A549 (cell line): ENCODE measurements at regions not wholly inside any gene's neighbourhood (a gene's known extent, or its start where the extent isn't known, plus 50 kb on each side); places are given as distances from the start of the nearest gene placed in this dataset.

ENCODE experiments used
- ATAC-seq, 2 experiments: fragments of 200-7000 bp in 1 of 2; fragments of >200 bp in 1 of 2; cut with Nextera tagmentation in 1 of 2; cut with Tn5 transposase in 1 of 2; 3 replicates each; pipeline versions ENCODE4 v1.8.0 to v1.9.1; 2018 to 2020; ENCODE audit warnings: mild to moderate bottlenecking in 1 of 2, moderate library complexity in 1 of 2
- CTCF ChIA-PET: fragments of 300-600 bp; sonication (Branson Sonifier 250); formaldehyde crosslinking; extraction: SDS; loops from one replicate; lab custom pipeline; 2021; ENCODE audit warnings: antibody characterized with exemption, inconsistent platforms; lab: Yijun Ruan, JAX
- POLR2A ChIA-PET: fragments of 350-600 bp; formaldehyde crosslinking; extraction: SDS; loops from one replicate; lab custom pipeline; 2021; ENCODE audit warnings: antibody characterized with exemption, inconsistent platforms; lab: Yijun Ruan, JAX
- DNase-seq, 2 experiments: peaks; one replicate each; pipeline versions ENCODE4 v3.0.0 to v3.0.0-alpha.2; 2011 to 2016; ENCODE audit warnings: low read depth in 1 of 2, low spot score in 1 of 2
- FAIRE-seq: peaks from 2 replicates; lab custom pipeline; 2011; peaks lifted over from hg19 to GRCh38; lab: Jason Lieb, UNC
- H3K27ac ChIP-seq, 2 experiments: fragments of >200 bp; sonication (Bioruptor Twin); formaldehyde crosslinking; 3 replicates each; pipeline ENCODE4 v1.5.1; 2016 to 2017
- H3K4me1 ChIP-seq: fragments of >200 bp; sonication (Bioruptor Twin); formaldehyde crosslinking; 3 replicates; pipeline ENCODE4 v1.6.1; 2016
- H3K4me2 ChIP-seq: fragments of >200 bp; sonication (Bioruptor Twin); formaldehyde crosslinking; 3 replicates; pipeline ENCODE4 v1.6.1; 2016
- H3K4me3 ChIP-seq: fragments of >200 bp; sonication (Bioruptor Twin); formaldehyde crosslinking; 3 replicates; pipeline ENCODE4 v1.5.1; 2016
- H3K9me3 ChIP-seq: fragments of >200 bp; sonication (Bioruptor Twin); formaldehyde crosslinking; 3 replicates; pipeline ENCODE4 v1.6.1; 2016
- BCL3 ChIP-seq: fragments of >200 bp; sonication (Bioruptor Twin); formaldehyde crosslinking; IDR thresholded peaks from 3 replicates; pipeline ENCODE4 v1.6.1; 2016
- BHLHE40 ChIP-seq: IDR thresholded peaks from 2 replicates; pipeline ENCODE4 v1.6.1; 2012; ENCODE audit warnings: low read depth, low read length, inconsistent platforms
- CHD2 ChIP-seq: fragments of 150-350 bp; IDR thresholded peaks from 2 replicates; pipeline ENCODE4 v1.6.1; 2014; ENCODE audit warnings: low read length; ENCODE audit not compliant: partially characterized antibody
- E2F6 ChIP-seq: IDR thresholded peaks from 2 replicates; pipeline ENCODE4 v1.6.1; 2012; ENCODE audit warnings: low read depth, borderline replicate concordance
- FOSL2 ChIP-seq, 2 experiments: fragments of 450-650 bp in 1 of 2; fragments of >200 bp in 1 of 2; sonication (Bioruptor Twin) in 1 of 2; formaldehyde crosslinking; IDR thresholded peaks; 2 replicates each; pipeline versions ENCODE4 v1.5.0 to v1.6.1; 2016 to 2020; ENCODE audit warnings: mild to moderate bottlenecking in 1 of 2, moderate library complexity in 1 of 2
- HEYL ChIP-seq: fragments of 250-450 bp; sonication (Bioruptor Pico); IDR thresholded peaks from 2 replicates; pipeline ENCODE4 v1.8.0; 2021; ENCODE audit warnings: mild to moderate bottlenecking, moderate library complexity
- HOXA7 ChIP-seq: fragments of 250-450 bp; sonication (Bioruptor Pico); IDR thresholded peaks from 2 replicates; pipeline ENCODE4 v1.5.0; 2020; ENCODE audit warnings: mild to moderate bottlenecking, moderate library complexity
- KDM1A ChIP-seq: fragments of 200-600 bp; sonication (generic); IDR thresholded peaks from 2 replicates; pipeline ENCODE4 v1.6.1; 2016; ENCODE audit warnings: low read depth, mild to moderate bottlenecking
- KDM5A ChIP-seq: fragments of 200-600 bp; sonication (generic); IDR thresholded peaks from 2 replicates; pipeline ENCODE4 v1.6.1; 2016; ENCODE audit warnings: antibody characterized with exemption, mild to moderate bottlenecking
- MAZ ChIP-seq: fragments of 150-350 bp; IDR thresholded peaks from 2 replicates; pipeline ENCODE4 v1.6.1; 2014; ENCODE audit warnings: antibody characterized with exemption, low read depth, low read length, borderline replicate concordance
- MYC ChIP-seq: IDR thresholded peaks from 2 replicates; pipeline ENCODE4 v1.6.1; 2012; ENCODE audit warnings: mild to moderate bottlenecking, inconsistent platforms, low read length, improper control_type of control experiment, borderline replicate concordance
- NFE2L2 ChIP-seq: fragments of 150-350 bp; conservative IDR thresholded peaks from 2 replicates; pipeline ENCODE4 v1.6.1; 2014; ENCODE audit warnings: low read length
- NPAS2 ChIP-seq: fragments of 250-450 bp; sonication (Bioruptor Pico); IDR thresholded peaks from 2 replicates; pipeline ENCODE4 v1.8.0; 2022; ENCODE audit warnings: mild to moderate bottlenecking, moderate library complexity, borderline replicate concordance
- PHF8 ChIP-seq: fragments of 200-600 bp; sonication (generic); IDR thresholded peaks from 2 replicates; pipeline ENCODE4 v1.6.1; 2016; ENCODE audit warnings: low read depth, mild to moderate bottlenecking, antibody characterized with exemption, moderate library complexity, borderline replicate concordance
- RAD21 ChIP-seq, 2 experiments: fragments of >200 bp in 1 of 2; sonication (Bioruptor Twin) in 1 of 2; formaldehyde crosslinking in 1 of 2; IDR thresholded peaks in 1 of 2; conservative IDR thresholded peaks in 1 of 2; 2 replicates in 1 of 2; 3 replicates in 1 of 2; pipeline ENCODE4 v1.6.1; 2012 to 2018; ENCODE audit warnings: inconsistent platforms in 1 of 2
- RCOR1 ChIP-seq: fragments of 150-350 bp; IDR thresholded peaks from 2 replicates; pipeline ENCODE4 v1.6.1; 2014; ENCODE audit warnings: antibody characterized with exemption, low read length, low read depth
- TP53 ChIP-seq: fragments of 250-450 bp; sonication (Bioruptor Pico); IDR thresholded peaks from 2 replicates; pipeline ENCODE4 v1.5.0; 2021; ENCODE audit warnings: mild to moderate bottlenecking, moderate library complexity
- ZC3H11A ChIP-seq: fragments of 450-650 bp; IDR thresholded peaks from 2 replicates; pipeline ENCODE4 v1.6.1; 2014; ENCODE audit warnings: antibody characterized with exemption, mild to moderate bottlenecking
- WGBS: methylation state at CpG from one replicate; pipeline ENCODE4 v1.1.6; 2017; ENCODE audit errors: missing lambda C conversion rate; 5-methylcytosine and 5-hydroxymethylcytosine counted together

- ChIA-PET CTCF (no interaction called here), POLR2A (no interaction called here)
- FAIRE-seq (no peak), DNase-seq (no peak), ATAC-seq (no peak)
- 1% methylated on average over 4 of the region's 4 CpGs for WGBS
- Histone ChIP-seq H3K27ac (no peak overlapping the region), H3K4me2 (no peak overlapping the region), H3K4me3 (no peak overlapping the region), H3K4me1 (no peaks in the 10 kb centered on the region), H3K9me3 (no peaks in the 10 kb centered on the region)
- TF ChIP-seq BHLHE40 (no peak), HEYL (CRISPR knock-in tag) (no peak), PHF8 (no peak), RCOR1 (no peak), CHD2 (no peak)
Observed at GRCh38 chr18:1458547-1458946, 553.9 kb downstream of the ADCYAP1 start.

- no peak overlapping the region for H3K27ac ChIP-seq
- WGBS: 4% methylated on average over 4 of the region's 4 CpGs
- DNase-seq: no peak
- H3K4me1 ChIP-seq: no peaks in the 10 kb centered on the region
- no peak for FAIRE-seq
- TF ChIP-seq BCL3 (no peak), MYC (no peak), KDM5A (no peak), RAD21 (conservative IDR thresholded peaks at IDR 0.05 in 1 of 2, IDR thresholded peaks at IDR 0.05 in 1 of 2) (no peak), FOSL2 (IDR thresholded peaks at IDR 0.05) (no peak), FOSL2 (CRISPR knock-in tag; IDR thresholded peaks at IDR 0.05) (no peak), CHD2 (no peak)
- no peaks in the 10 kb centered on the region for H3K9me3 ChIP-seq
- ChIA-PET POLR2A (no interaction called here), CTCF (no interaction called here)
- H3K4me3 ChIP-seq: no peak overlapping the region
- no peak overlapping the region for H3K4me2 ChIP-seq
- ATAC-seq: no peak
Observed at GRCh38 chr18:1463981-1464380, 559.3 kb downstream of the ADCYAP1 start.

GRCh38 chr18:1464444-1465217, 560.0 kb downstream of the ADCYAP1 start:
- Histone ChIP-seq H3K9me3 (no peaks in the 10 kb centered on the region), H3K4me3 (no peak overlapping the region), H3K4me1 (no peaks in the 10 kb centered on the region), H3K27ac (no peak overlapping the region), H3K4me2 (no peak overlapping the region)
- ATAC-seq (no peak), FAIRE-seq (no peak), DNase-seq (no peak)
- WGBS: 3% methylated on average over 4 of the region's 4 CpGs
- ChIA-PET CTCF (no interaction called here), POLR2A (no interaction called here)
- TF ChIP-seq RCOR1 (no peak), NPAS2 (CRISPR knock-in tag) (no peak), E2F6 (no peak), ZC3H11A (no peak), HEYL (CRISPR knock-in tag) (no peak), MAZ (no peak), HOXA7 (CRISPR knock-in tag) (no peak), TP53 (CRISPR knock-in tag) (no peak)

GRCh38 chr18:1466035-1466434, 561.4 kb downstream of the ADCYAP1 start:
- FAIRE-seq: no peak

More at GRCh38 chr18:1466035-1466434, 561.4 kb downstream of the ADCYAP1 start:
- no peak for TF ChIP-seq KDM5A
- TF ChIP-seq NFE2L2: no peak
- no peak for TF ChIP-seq BCL3
- no peak for TF ChIP-seq KDM1A
- no peak for ATAC-seq
- Histone ChIP-seq H3K4me3 (no peak overlapping the region), H3K27ac (no peak overlapping the region), H3K4me2 (no peak overlapping the region), H3K4me1 (no peaks in the 10 kb centered on the region), H3K9me3 (no peaks in the 10 kb centered on the region)
- DNase-seq: no peak
- ChIA-PET POLR2A (no interaction called here), CTCF (no interaction called here)
- 3% methylated on average over 3 of the region's 3 CpGs for WGBS
